Neural cell (in vitro differentiated cells): ENCODE measurements at regions not wholly inside any gene's neighbourhood (a gene's known extent, or its start where the extent isn't known, plus 50 kb on each side); places are given as distances from the start of the nearest gene placed in this dataset.

Experiments
- CTCF ChIP-seq: fragments of 450-650 bp; IDR thresholded peaks from 2 replicates; pipeline ENCODE4 v1.5.1; 2014; ENCODE audit warnings: antibody characterized with exemption, mild to moderate bottlenecking, moderate library complexity; ENCODE audit not compliant: poor library complexity, severe bottlenecking
- EP300 ChIP-seq: fragments of 450-650 bp; conservative IDR thresholded peaks from 2 replicates; pipeline ENCODE4 v1.6.1; 2014; ENCODE audit warnings: antibody characterized with exemption, mild to moderate bottlenecking, moderate library complexity; ENCODE audit not compliant: poor library complexity, severe bottlenecking
- EZH2 ChIP-seq: fragments of 200-600, 300-800 bp; shearing (Covaris generic), sonication (generic); IDR thresholded peaks from 2 replicates; pipeline ENCODE4 v1.6.1; 2014; ENCODE audit warnings: antibody characterized with exemption, low read length, borderline replicate concordance, mild to moderate bottlenecking; ENCODE audit not compliant: insufficient read depth, poor library complexity, severe bottlenecking
- RAD21 ChIP-seq: fragments of 450-650 bp; conservative IDR thresholded peaks from 2 replicates; pipeline ENCODE4 v1.6.1; 2014; ENCODE audit warnings: antibody characterized with exemption, mild to moderate bottlenecking, moderate library complexity
- SMC3 ChIP-seq: fragments of 450-650 bp; conservative IDR thresholded peaks from 2 replicates; pipeline ENCODE4 v1.6.1; 2014; ENCODE audit warnings: antibody characterized with exemption, mild to moderate bottlenecking, moderate library complexity; ENCODE audit not compliant: poor library complexity

GRCh38 chr12:77342253-77342652 is 276.9 kb upstream of the E2F7 start:
- TF ChIP-seq CTCF (no peak), EZH2 (no peak), SMC3 (no peak), RAD21 (no peak), EP300 (no peak)
